ENCODE measurements at regions not wholly inside any gene's neighbourhood (a gene's known extent, or its start where the extent isn't known, plus 50 kb on each side); places are given as distances from the start of the nearest gene placed in this dataset.

- ATAC-seq, result no peak
- TF ChIP-seq PPARA (CRISPR knock-in tag; IDR thresholded peaks at IDR 0.05; ENCODE audit: borderline replicate concordance) (no peak), ISL1 (CRISPR knock-in tag; IDR thresholded peaks at IDR 0.05) (no peak), ARNTL (CRISPR knock-in tag; IDR thresholded peaks at IDR 0.05; ENCODE audit: borderline replicate concordance, low read depth) (no peak), ZNF565 (CRISPR knock-in tag; conservative IDR thresholded peaks at IDR 0.05; ENCODE audit: low read depth) (no peak), ZFP3 (CRISPR knock-in tag; IDR thresholded peaks at IDR 0.05) (no peak), ZFP30 (CRISPR knock-in tag; IDR thresholded peaks at IDR 0.05) (no peak), RARB (CRISPR knock-in tag; IDR thresholded peaks at IDR 0.05) (no peak)
- TF ChIP-seq, protein P1, sequence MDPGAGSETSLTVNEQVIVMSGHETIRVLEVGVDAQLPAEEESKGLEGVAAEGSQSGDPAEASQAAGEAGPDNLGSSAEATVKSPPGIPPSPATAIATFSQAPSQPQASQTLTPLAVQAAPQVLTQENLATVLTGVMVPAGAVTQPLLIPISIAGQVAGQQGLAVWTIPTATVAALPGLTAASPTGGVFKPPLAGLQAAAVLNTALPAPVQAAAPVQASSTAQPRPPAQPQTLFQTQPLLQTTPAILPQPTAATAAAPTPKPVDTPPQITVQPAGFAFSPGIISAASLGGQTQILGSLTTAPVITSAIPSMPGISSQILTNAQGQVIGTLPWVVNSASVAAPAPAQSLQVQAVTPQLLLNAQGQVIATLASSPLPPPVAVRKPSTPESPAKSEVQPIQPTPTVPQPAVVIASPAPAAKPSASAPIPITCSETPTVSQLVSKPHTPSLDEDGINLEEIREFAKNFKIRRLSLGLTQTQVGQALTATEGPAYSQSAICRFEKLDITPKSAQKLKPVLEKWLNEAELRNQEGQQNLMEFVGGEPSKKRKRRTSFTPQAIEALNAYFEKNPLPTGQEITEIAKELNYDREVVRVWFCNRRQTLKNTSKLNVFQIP (CRISPR knock-in tag; IDR thresholded peaks at IDR 0.05; ENCODE audit: borderline replicate concordance, low read depth), result no peak
These were observed 652.9 kb downstream of the SEMA5A start for GRCh38 chr5:8892926-8893325.

- ATAC-seq, result no peak
- no peak for TF ChIP-seq TOX (CRISPR knock-in tag; IDR thresholded peaks at IDR 0.05; ENCODE audit: borderline replicate concordance)
- TF ChIP-seq TCF4 (CRISPR knock-in tag; IDR thresholded peaks at IDR 0.05; ENCODE audit: borderline replicate concordance), result no peak
- no peak for TF ChIP-seq ZFP30 (CRISPR knock-in tag; IDR thresholded peaks at IDR 0.05)
- no peak for TF ChIP-seq SNAI2 (CRISPR knock-in tag; IDR thresholded peaks at IDR 0.05)
These were observed 651.8 kb downstream of the SEMA5A start for GRCh38 chr5:8894031-8894430.

DNA sequence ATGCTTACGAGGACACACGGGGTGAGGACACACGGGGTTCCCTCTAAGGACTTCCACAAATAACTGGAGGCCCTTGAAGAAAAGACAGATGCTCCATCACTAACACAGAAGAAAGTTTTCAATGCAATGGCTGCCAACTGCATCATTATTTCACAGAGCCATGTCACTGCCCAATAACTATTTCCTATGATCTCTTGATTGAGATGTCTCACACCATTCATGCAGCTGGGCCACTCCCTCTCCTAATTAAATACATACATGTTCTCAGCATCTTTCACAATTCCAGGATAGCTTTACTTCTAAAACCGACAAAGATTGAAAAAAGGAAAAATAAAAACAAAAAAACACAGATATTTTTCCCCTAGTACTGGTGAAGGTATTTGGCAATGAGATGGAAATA, 650.8 kb downstream of the SEMA5A start:
- TF ChIP-seq CSDC2 (CRISPR knock-in tag; IDR thresholded peaks at IDR 0.05) (no peak), ZNF8 (CRISPR knock-in tag; IDR thresholded peaks at IDR 0.05) (no peak), ESRRG (CRISPR knock-in tag; IDR thresholded peaks at IDR 0.05) (no peak), TOX (CRISPR knock-in tag; IDR thresholded peaks at IDR 0.05; ENCODE audit: borderline replicate concordance) (no peak), ARNTL (CRISPR knock-in tag; IDR thresholded peaks at IDR 0.05; ENCODE audit: borderline replicate concordance, low read depth) (no peak), TCF4 (CRISPR knock-in tag; IDR thresholded peaks at IDR 0.05; ENCODE audit: borderline replicate concordance) (no peak), CREB5 (CRISPR knock-in tag; IDR thresholded peaks at IDR 0.05; ENCODE audit: low read depth) (no peak), ISL1 (CRISPR knock-in tag; IDR thresholded peaks at IDR 0.05) (no peak), ZFP30 (CRISPR knock-in tag; IDR thresholded peaks at IDR 0.05) (no peak), ZC3H10 (CRISPR knock-in tag; IDR thresholded peaks at IDR 0.05) (no peak), BACH2 (CRISPR knock-in tag; IDR thresholded peaks at IDR 0.05; ENCODE audit: borderline replicate concordance) (no peak), TSHZ2 (CRISPR knock-in tag; IDR thresholded peaks at IDR 0.05) (no peak), ZNF70 (CRISPR knock-in tag; IDR thresholded peaks at IDR 0.05) (no peak), PPARA (CRISPR knock-in tag; IDR thresholded peaks at IDR 0.05; ENCODE audit: borderline replicate concordance) (no peak), SNAI2 (CRISPR knock-in tag; IDR thresholded peaks at IDR 0.05) (no peak), GLIS3 (CRISPR knock-in tag; IDR thresholded peaks at IDR 0.05) (no peak), ZFP3 (CRISPR knock-in tag; IDR thresholded peaks at IDR 0.05) (no peak), RARB (CRISPR knock-in tag; IDR thresholded peaks at IDR 0.05) (no peak)
- TF ChIP-seq, protein P2, sequence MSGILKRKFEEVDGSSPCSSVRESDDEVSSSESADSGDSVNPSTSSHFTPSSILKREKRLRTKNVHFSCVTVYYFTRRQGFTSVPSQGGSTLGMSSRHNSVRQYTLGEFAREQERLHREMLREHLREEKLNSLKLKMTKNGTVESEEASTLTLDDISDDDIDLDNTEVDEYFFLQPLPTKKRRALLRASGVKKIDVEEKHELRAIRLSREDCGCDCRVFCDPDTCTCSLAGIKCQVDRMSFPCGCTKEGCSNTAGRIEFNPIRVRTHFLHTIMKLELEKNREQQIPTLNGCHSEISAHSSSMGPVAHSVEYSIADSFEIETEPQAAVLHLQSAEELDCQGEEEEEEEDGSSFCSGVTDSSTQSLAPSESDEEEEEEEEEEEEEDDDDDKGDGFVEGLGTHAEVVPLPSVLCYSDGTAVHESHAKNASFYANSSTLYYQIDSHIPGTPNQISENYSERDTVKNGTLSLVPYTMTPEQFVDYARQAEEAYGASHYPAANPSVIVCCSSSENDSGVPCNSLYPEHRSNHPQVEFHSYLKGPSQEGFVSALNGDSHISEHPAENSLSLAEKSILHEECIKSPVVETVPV (CRISPR knock-in tag; IDR thresholded peaks at IDR 0.05), result no peak
- TF ChIP-seq, protein P3, sequence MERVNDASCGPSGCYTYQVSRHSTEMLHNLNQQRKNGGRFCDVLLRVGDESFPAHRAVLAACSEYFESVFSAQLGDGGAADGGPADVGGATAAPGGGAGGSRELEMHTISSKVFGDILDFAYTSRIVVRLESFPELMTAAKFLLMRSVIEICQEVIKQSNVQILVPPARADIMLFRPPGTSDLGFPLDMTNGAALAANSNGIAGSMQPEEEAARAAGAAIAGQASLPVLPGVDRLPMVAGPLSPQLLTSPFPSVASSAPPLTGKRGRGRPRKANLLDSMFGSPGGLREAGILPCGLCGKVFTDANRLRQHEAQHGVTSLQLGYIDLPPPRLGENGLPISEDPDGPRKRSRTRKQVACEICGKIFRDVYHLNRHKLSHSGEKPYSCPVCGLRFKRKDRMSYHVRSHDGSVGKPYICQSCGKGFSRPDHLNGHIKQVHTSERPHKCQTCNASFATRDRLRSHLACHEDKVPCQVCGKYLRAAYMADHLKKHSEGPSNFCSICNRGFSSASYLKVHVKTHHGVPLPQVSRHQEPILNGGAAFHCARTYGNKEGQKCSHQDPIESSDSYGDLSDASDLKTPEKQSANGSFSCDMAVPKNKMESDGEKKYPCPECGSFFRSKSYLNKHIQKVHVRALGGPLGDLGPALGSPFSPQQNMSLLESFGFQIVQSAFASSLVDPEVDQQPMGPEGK (CRISPR knock-in tag; IDR thresholded peaks at IDR 0.05; ENCODE audit: borderline replicate concordance), result no peak
- ATAC-seq, result no peak

Data from SK-N-SH treated with all-trans-retinoic acid at 6 μM for 48 hours (cell line).